ENCODE measurements at regions not wholly inside any gene's neighbourhood (a gene's known extent, or its start where the extent isn't known, plus 50 kb on each side); places are given as distances from the start of the nearest gene placed in this dataset.

DNA sequence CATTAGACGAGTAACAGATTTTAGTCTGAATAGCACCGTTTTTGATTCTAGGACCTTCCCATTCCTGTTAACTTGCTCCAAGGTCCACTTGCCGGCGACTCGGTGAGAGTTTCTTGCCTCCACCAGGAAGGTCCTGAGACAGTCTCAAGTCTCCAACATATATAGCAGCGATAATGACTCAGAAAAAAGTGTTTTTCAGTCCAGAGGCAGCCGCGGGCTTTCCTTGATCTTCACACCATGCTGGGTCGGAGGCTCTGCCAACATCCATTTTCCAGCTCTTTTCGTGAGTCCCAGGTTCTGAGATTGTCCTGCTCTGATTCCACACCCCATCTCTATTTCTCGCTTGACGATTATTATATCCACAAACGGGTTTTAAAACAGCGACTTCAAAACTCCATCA lies 170.5 kb downstream of the GPX5 start:
- TF ChIP-seq, protein P1, sequence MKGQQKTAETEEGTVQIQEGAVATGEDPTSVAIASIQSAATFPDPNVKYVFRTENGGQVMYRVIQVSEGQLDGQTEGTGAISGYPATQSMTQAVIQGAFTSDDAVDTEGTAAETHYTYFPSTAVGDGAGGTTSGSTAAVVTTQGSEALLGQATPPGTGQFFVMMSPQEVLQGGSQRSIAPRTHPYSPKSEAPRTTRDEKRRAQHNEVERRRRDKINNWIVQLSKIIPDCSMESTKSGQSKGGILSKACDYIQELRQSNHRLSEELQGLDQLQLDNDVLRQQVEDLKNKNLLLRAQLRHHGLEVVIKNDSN (CRISPR knock-in tag; IDR thresholded peaks at IDR 0.05) = no peak
- TF ChIP-seq, protein P2, sequence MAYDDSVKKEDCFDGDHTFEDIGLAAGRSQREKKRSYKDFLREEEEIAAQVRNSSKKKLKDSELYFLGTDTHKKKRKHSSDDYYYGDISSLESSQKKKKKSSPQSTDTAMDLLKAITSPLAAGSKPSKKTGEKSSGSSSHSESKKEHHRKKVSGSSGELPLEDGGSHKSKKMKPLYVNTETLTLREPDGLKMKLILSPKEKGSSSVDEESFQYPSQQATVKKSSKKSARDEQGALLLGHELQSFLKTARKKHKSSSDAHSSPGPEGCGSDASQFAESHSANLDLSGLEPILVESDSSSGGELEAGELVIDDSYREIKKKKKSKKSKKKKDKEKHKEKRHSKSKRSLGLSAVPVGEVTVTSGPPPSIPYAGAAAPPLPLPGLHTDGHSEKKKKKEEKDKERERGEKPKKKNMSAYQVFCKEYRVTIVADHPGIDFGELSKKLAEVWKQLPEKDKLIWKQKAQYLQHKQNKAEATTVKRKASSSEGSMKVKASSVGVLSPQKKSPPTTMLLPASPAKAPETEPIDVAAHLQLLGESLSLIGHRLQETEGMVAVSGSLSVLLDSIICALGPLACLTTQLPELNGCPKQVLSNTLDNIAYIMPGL (CRISPR knock-in tag; IDR thresholded peaks at IDR 0.05) = no peak
- DNase-seq (ENCODE audit: low spot score) (no peak), ATAC-seq (no peak)
- ChIA-PET POLR2A (interaction anchor here (0.6 kb wide), 1 partner anchor 616 kb away, joined by 4 read pairs; the partner anchor contains the start of gene ZNF165), CTCF (no interaction called here)
- Mint-ChIP-seq H3K27me3 (ENCODE audit: low read depth) (peaks cover 59% of the 10 kb centered on the region), H3K27ac (no peak overlapping the region), H3K4me1 (peaks cover 43% of the 10 kb centered on the region), H3K9me3 (no peaks in the 10 kb centered on the region), H3K4me3 (peak overlapping the region; percentile 48), H3K36me3 (no peaks in the 10 kb centered on the region; the same call in 1 of the 2 replicates)

GRCh38 chr6:28696682-28697081 lies 171.0 kb downstream of the GPX5 start:
- Mint-ChIP-seq H3K27me3 (ENCODE audit: low read depth) (peaks cover 55% of the 10 kb centered on the region), H3K27ac (no peak overlapping the region), H3K9me3 (no peaks in the 10 kb centered on the region), H3K36me3 (no peaks in the 10 kb centered on the region; the same call in 1 of the 2 replicates), H3K4me1 (peaks cover 43% of the 10 kb centered on the region), H3K4me3 (peak overlapping the region; percentile 48)
- ChIA-PET POLR2A (interaction anchor here (0.6 kb wide), 1 partner anchor 617 kb away, joined by 4 read pairs; the partner anchor contains the start of gene ZNF165), CTCF (no interaction called here)
- no peak for TF ChIP-seq HMGA2 (CRISPR knock-in tag; IDR thresholded peaks at IDR 0.05)
- TF ChIP-seq KAT7 (CRISPR knock-in tag; IDR thresholded peaks at IDR 0.05; ENCODE audit: borderline replicate concordance) = no peak
- no peak for TF ChIP-seq CREB1 (CRISPR knock-in tag; IDR thresholded peaks at IDR 0.05)
- no peak for TF ChIP-seq JAZF1 (CRISPR knock-in tag; IDR thresholded peaks at IDR 0.05)
- TF ChIP-seq PRRX2 (CRISPR knock-in tag; IDR thresholded peaks at IDR 0.05) = no peak
- TF ChIP-seq MXD4 (CRISPR knock-in tag; IDR thresholded peaks at IDR 0.05; ENCODE audit: borderline replicate concordance) = no peak
- TF ChIP-seq MYBL2 (CRISPR knock-in tag; IDR thresholded peaks at IDR 0.05) = no peak
- TF ChIP-seq, protein P3, sequence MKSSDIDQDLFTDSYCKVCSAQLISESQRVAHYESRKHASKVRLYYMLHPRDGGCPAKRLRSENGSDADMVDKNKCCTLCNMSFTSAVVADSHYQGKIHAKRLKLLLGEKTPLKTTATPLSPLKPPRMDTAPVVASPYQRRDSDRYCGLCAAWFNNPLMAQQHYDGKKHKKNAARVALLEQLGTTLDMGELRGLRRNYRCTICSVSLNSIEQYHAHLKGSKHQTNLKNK (CRISPR knock-in tag; IDR thresholded peaks at IDR 0.05) = no peak
- TF ChIP-seq ZNF671 (CRISPR knock-in tag; IDR thresholded peaks at IDR 0.05) = no peak
- no peak for TF ChIP-seq PRDM15 (CRISPR knock-in tag; IDR thresholded peaks at IDR 0.05)
- TF ChIP-seq ZNF263 (CRISPR knock-in tag; IDR thresholded peaks at IDR 0.05; ENCODE audit: low read depth) = no peak
- TF ChIP-seq SOX15 (CRISPR knock-in tag; IDR thresholded peaks at IDR 0.05) = no peak
- TF ChIP-seq NR3C1 (CRISPR knock-in tag; conservative IDR thresholded peaks at IDR 0.05; ENCODE audit: low read depth) = no peak
- TF ChIP-seq ESRRA (CRISPR knock-in tag; IDR thresholded peaks at IDR 0.05; ENCODE audit: borderline replicate concordance) = no peak
- no peak for TF ChIP-seq CTCF (IDR thresholded peaks at IDR 0.05)
- TF ChIP-seq ZNF423 (CRISPR knock-in tag; IDR thresholded peaks at IDR 0.05) = no peak
- no peak for TF ChIP-seq EMX1 (CRISPR knock-in tag; IDR thresholded peaks at IDR 0.05)
- TF ChIP-seq, protein P4, sequence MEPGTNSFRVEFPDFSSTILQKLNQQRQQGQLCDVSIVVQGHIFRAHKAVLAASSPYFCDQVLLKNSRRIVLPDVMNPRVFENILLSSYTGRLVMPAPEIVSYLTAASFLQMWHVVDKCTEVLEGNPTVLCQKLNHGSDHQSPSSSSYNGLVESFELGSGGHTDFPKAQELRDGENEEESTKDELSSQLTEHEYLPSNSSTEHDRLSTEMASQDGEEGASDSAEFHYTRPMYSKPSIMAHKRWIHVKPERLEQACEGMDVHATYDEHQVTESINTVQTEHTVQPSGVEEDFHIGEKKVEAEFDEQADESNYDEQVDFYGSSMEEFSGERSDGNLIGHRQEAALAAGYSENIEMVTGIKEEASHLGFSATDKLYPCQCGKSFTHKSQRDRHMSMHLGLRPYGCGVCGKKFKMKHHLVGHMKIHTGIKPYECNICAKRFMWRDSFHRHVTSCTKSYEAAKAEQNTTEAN (CRISPR knock-in tag; IDR thresholded peaks at IDR 0.05) = no peak
- no peak for TF ChIP-seq AFF4 (CRISPR knock-in tag; IDR thresholded peaks at IDR 0.05; ENCODE audit: borderline replicate concordance)
- no peak for TF ChIP-seq CREM (CRISPR knock-in tag; IDR thresholded peaks at IDR 0.05)
- DNase-seq (ENCODE audit: low spot score) (no peak), ATAC-seq (no peak)

Measured in WTC11 (cell line).